HepG2 (cell line): ENCODE measurements at regions not wholly inside any gene's neighbourhood (a gene's known extent, or its start where the extent isn't known, plus 50 kb on each side); places are given as distances from the start of the nearest gene placed in this dataset.

Source experiments
- ATAC-seq: fragments of 200-7000 bp; cut with Tn5 transposase; 3 replicates; pipeline ENCODE4 v1.9.1; 2020; ENCODE audit warnings: mild to moderate bottlenecking, moderate library complexity
- BruUV-seq: library from RNA; stranded (reverse); fragments of 400-500 nt; replicated peaks from 2 replicates; lab custom pipeline; 2021; lab: Mats Ljungman, UMichigan
- CTCF ChIA-PET: fragments of 300-600 bp; formaldehyde crosslinking; extraction: SDS; loops from one replicate; lab custom pipeline; 2021; ENCODE audit warnings: low total read pairs, inconsistent platforms, low intra/inter-chr PET ratio; lab: Yijun Ruan, JAX
- POLR2A ChIA-PET: fragments of 350-600 bp; sonication (Branson Sonifier 250); formaldehyde crosslinking; loops from one replicate; lab custom pipeline; 2020; ENCODE audit warnings: antibody characterized with exemption, inconsistent platforms; lab: Yijun Ruan, JAX
- DNase-seq: peaks from one replicate; pipeline ENCODE4 v3.0.0-alpha.2; 2015; ENCODE audit warnings: low spot score
- FAIRE-seq: peaks from 3 replicates; lab custom pipeline; 2011; peaks lifted over from hg19 to GRCh38; lab: Jason Lieb, UNC
- H2AFZ ChIP-seq: one replicate; pipeline ENCODE4 v1.6.1; 2011; ENCODE audit warnings: low read length, inconsistent platforms
- H3K27ac ChIP-seq: fragments of 300-600 bp; 3 replicates; pipeline ENCODE4 v1.8.0; 2011; ENCODE audit warnings: mixed run types, mild to moderate bottlenecking, mixed read lengths, low read length, inconsistent platforms; ENCODE audit not compliant: insufficient read depth; ENCODE audit errors: extremely low read length
- H3K27me3 ChIP-seq, 2 experiments: fragments of 200-600 bp in 1 of 2; 2 replicates in 1 of 2; 3 replicates in 1 of 2; pipeline versions ENCODE4 v1.6.0 to v1.8.0; 2011; ENCODE audit warnings: low read length in 2 of 2, mild to moderate bottlenecking in 2 of 2, moderate library complexity in 2 of 2, inconsistent platforms in 1 of 2; ENCODE audit not compliant: insufficient read depth in 2 of 2, control insufficient read depth in 1 of 2
- H3K36me3 ChIP-seq, 2 experiments: fragments of 200-600 bp in 1 of 2; replicated peaks in 1 of 2; 2 replicates in 1 of 2; 3 replicates in 1 of 2; pipeline versions ENCODE4 v1.5.1 to v1.8.0; 2011; ENCODE audit warnings: low read length in 2 of 2, inconsistent platforms in 1 of 2; ENCODE audit not compliant: insufficient read depth in 2 of 2, control insufficient read depth in 1 of 2
- H3K4me1 ChIP-seq: 2 replicates; pipeline ENCODE4 v1.5.1; 2012; ENCODE audit warnings: low read length, inconsistent platforms; ENCODE audit not compliant: insufficient read depth
- H3K4me2 ChIP-seq: 2 replicates; pipeline ENCODE4 v1.6.0; 2011; ENCODE audit warnings: low read depth, low read length, inconsistent platforms
- H3K4me3 ChIP-seq, 3 experiments: fragments of 200-600 bp in 1 of 3; sonication (generic), shearing (Covaris generic) in 1 of 3; replicated peaks in 1 of 3; 2 replicates each; pipeline ENCODE4 v1.5.1; 2011 to 2016; ENCODE audit warnings: low read length in 3 of 3, inconsistent platforms in 2 of 3, low read depth in 2 of 3, mild to moderate bottlenecking in 2 of 3, control low read depth in 1 of 3, mixed read lengths in 1 of 3; ENCODE audit not compliant: insufficient read depth in 1 of 3
- H3K79me2 ChIP-seq: one replicate; pipeline ENCODE4 v1.6.1; 2011; ENCODE audit warnings: low read length, inconsistent platforms; ENCODE audit not compliant: insufficient read depth
- H3K9ac ChIP-seq: 2 replicates; pipeline ENCODE4 v1.6.0; 2011; ENCODE audit warnings: mild to moderate bottlenecking, low read depth, low read length, inconsistent platforms; ENCODE audit not compliant: insufficient read depth
- H3K9me3 ChIP-seq: 2 replicates; pipeline ENCODE4 v1.5.1; 2012; ENCODE audit warnings: mild to moderate bottlenecking, low read length
- H4K20me1 ChIP-seq: 2 replicates; pipeline ENCODE4 v1.6.0; 2011; ENCODE audit warnings: inconsistent platforms, mild to moderate bottlenecking, low read length, moderate library complexity; ENCODE audit not compliant: insufficient read depth
- NCOA1 ChIP-seq: sonication (generic); formaldehyde crosslinking; IDR thresholded peaks from 2 replicates; pipeline ENCODE4 v1.9.0; 2021; ENCODE audit warnings: missing genetic modification reagents
- NRL ChIP-seq: sonication (generic); formaldehyde crosslinking; IDR thresholded peaks from 2 replicates; pipeline ENCODE4 v1.5.0; 2020; ENCODE audit warnings: missing genetic modification reagents, mild to moderate bottlenecking, moderate library complexity, borderline replicate concordance
- PRPF4 ChIP-seq: fragments of 200-400 bp; formaldehyde crosslinking; IDR thresholded peaks from 2 replicates; pipeline ENCODE4 v1.6.1; 2016; ENCODE audit warnings: low read length, low read depth; ENCODE audit not compliant: poor library complexity, severe bottlenecking
- RARA ChIP-seq: IDR thresholded peaks from 2 replicates; pipeline ENCODE4 v1.6.1; 2016; ENCODE audit warnings: missing genetic modification reagents, missing compliant biosample characterization
- RBM22 ChIP-seq: fragments of 200-400 bp; formaldehyde crosslinking; optimal IDR thresholded peaks from 2 replicates; pipeline ENCODE3; 2017; ENCODE audit warnings: mild to moderate bottlenecking, low read length, moderate library complexity
- SCMH1 ChIP-seq: sonication (generic); formaldehyde crosslinking; IDR thresholded peaks from 2 replicates; pipeline ENCODE4 v1.9.0; 2021; ENCODE audit warnings: missing genetic modification reagents, mild to moderate bottlenecking, borderline replicate concordance
- SOX13 ChIP-seq, 3 experiments: fragments of 450-650 bp in 1 of 3; sonication (generic) in 1 of 3; formaldehyde crosslinking in 1 of 3; IDR thresholded peaks in 2 of 3; conservative IDR thresholded peaks in 1 of 3; 2 replicates each; pipeline versions ENCODE4 v1.5.0 to v1.6.1; 2016 to 2020; ENCODE audit warnings: antibody characterized with exemption in 1 of 3, mild to moderate bottlenecking in 1 of 3, missing compliant biosample characterization in 1 of 3, missing genetic modification reagents in 1 of 3, moderate library complexity in 1 of 3
- ZNF432 ChIP-seq: sonication (generic); formaldehyde crosslinking; IDR thresholded peaks from 2 replicates; pipeline ENCODE4 v1.5.0; 2020; ENCODE audit warnings: missing genetic modification reagents, mild to moderate bottlenecking, borderline replicate concordance
- ZNF678 ChIP-seq: sonication (generic); formaldehyde crosslinking; IDR thresholded peaks from 2 replicates; pipeline ENCODE4 v1.4.0; 2020; ENCODE audit warnings: mild to moderate bottlenecking, missing genetic modification reagents
- WGBS: methylation state at CpG from one replicate; pipeline ENCODE4 v1.1.6; 2017; ENCODE audit warnings: low lambda C conversion rate; 5-methylcytosine and 5-hydroxymethylcytosine counted together
- in situ Hi-C: cut with HindIII; loops from 2 replicates; pipeline ENCODE4 v1.10.0; 2017; ENCODE audit warnings: low pct_unique_long_range_greater_than_20kb; ENCODE audit not compliant: extremely low pct_ligation_motif_present
- intact Hi-C: fragments of 100-400 bp; cut with micrococcal nuclease; formaldehyde crosslinking; loops from one replicate; pipeline ENCODE4 v1.10.0; 2022; ENCODE audit not compliant: unreplicated experiment
- TF ChIP-seq, protein P1 (sequence below): sonication (generic); formaldehyde crosslinking; IDR thresholded peaks from 2 replicates; pipeline ENCODE4 v1.8.1; 2023; ENCODE audit warnings: missing genetic modification reagents, inconsistent platforms, borderline replicate concordance
- TF ChIP-seq, protein P2 (sequence below): sonication (generic); formaldehyde crosslinking; IDR thresholded peaks from 2 replicates; pipeline ENCODE4 v1.4.0; 2020; ENCODE audit warnings: mild to moderate bottlenecking, missing genetic modification reagents
- TF ChIP-seq, protein P3 (sequence below): sonication (generic); formaldehyde crosslinking; IDR thresholded peaks from 2 replicates; pipeline ENCODE4 v1.4.0; 2020; ENCODE audit warnings: mild to moderate bottlenecking, missing genetic modification reagents, borderline replicate concordance

DNA sequence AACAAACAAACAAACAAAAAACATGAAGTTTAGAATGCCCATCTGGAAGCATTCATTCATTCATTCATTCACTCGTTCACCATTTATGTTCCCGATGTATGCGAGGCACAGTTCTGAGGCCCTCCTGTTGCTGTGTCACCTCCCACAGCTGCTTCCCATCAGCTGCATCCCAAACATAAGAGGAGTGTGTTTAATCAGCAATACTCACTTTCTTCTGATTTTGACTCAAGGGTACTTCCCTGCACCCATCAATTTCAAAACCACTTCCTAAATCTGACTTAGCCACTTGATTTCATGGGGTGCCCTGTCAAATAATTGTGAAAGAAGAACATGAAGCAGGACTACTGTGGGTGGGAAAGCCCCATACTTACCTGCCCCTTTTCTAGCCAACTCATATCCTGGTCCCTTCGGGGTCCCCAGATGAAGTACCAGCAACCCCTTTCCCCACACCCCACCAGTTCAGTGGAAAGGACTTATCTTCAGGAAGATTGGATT, 128.0 kb upstream of the IL12B start (continued):
- TF ChIP-seq, protein P1, sequence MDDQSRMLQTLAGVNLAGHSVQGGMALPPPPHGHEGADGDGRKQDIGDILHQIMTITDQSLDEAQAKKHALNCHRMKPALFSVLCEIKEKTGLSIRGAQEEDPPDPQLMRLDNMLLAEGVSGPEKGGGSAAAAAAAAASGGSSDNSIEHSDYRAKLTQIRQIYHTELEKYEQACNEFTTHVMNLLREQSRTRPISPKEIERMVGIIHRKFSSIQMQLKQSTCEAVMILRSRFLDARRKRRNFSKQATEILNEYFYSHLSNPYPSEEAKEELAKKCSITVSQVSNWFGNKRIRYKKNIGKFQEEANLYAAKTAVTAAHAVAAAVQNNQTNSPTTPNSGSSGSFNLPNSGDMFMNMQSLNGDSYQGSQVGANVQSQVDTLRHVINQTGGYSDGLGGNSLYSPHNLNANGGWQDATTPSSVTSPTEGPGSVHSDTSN (CRISPR knock-in tag) = no peak
- TF ChIP-seq NRL = no peak
- TF ChIP-seq ZNF678 (CRISPR knock-in tag) = no peak
- TF ChIP-seq, all 625 proteins: peak for 0

DNA sequence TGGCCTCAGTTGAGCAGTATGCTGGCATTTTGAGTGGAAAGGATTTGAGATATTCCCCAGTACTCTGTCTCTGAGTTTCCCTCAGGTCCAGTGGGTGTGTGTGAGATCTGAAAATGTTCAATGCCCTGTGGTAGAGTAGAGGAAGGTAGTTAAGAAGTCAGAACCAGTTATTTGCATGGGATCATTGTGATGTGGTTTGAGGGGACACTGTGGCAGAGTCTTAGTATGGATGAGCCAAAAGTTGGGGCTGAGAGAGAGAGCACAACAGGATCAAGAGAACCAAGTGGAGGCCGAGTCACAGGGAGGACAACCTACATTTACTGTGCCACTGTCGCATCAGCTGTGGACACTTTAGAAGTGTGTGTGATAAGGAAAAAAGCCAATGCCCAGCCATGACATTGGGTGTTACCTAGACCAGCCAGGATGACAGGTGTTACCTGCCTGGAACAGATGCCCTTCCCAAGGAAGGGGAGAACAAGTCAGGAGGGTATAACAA, 128.9 kb upstream of the IL12B start:
- DNase-seq (no peak), FAIRE-seq (no peak), ATAC-seq (no peak)
- H3K4me2 ChIP-seq = no peak overlapping the region
- no peaks in the 10 kb centered on the region for H3K9me3 ChIP-seq
- WGBS = 5% methylated on average over 2 of the region's 2 CpGs
- no peak overlapping the region for H2AFZ ChIP-seq
- H3K27me3 ChIP-seq = no peaks in the 10 kb centered on the region
- no peaks in the 10 kb centered on the region; the same call in 1 of the 2 replicates for H4K20me1 ChIP-seq
- no peak overlapping the region for H3K4me3 ChIP-seq
- ChIA-PET CTCF (no interaction called here), POLR2A (no interaction called here)
- no peak overlapping the region for H3K9ac ChIP-seq
- no peak overlapping the region for H3K27ac ChIP-seq
- no TSS peak for BruUV-seq
- in situ Hi-C loops = no loop called here
- H3K4me1 ChIP-seq = peaks cover 14% of the 10 kb centered on the region
- TF ChIP-seq PRPF4 = no peak
- no peak for TF ChIP-seq SOX13 (IDR thresholded peaks at IDR 0.05)
- no peak for TF ChIP-seq SOX13 (CRISPR knock-in tag; conservative IDR thresholded peaks at IDR 0.05 in 1 of 2, IDR thresholded peaks at IDR 0.05 in 1 of 2)
- TF ChIP-seq, protein P2, sequence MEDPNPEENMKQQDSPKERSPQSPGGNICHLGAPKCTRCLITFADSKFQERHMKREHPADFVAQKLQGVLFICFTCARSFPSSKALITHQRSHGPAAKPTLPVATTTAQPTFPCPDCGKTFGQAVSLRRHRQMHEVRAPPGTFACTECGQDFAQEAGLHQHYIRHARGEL (CRISPR knock-in tag) = no peak
- TF ChIP-seq NCOA1 = no peak
- no peak for TF ChIP-seq RBM22
- TF ChIP-seq, protein P3, sequence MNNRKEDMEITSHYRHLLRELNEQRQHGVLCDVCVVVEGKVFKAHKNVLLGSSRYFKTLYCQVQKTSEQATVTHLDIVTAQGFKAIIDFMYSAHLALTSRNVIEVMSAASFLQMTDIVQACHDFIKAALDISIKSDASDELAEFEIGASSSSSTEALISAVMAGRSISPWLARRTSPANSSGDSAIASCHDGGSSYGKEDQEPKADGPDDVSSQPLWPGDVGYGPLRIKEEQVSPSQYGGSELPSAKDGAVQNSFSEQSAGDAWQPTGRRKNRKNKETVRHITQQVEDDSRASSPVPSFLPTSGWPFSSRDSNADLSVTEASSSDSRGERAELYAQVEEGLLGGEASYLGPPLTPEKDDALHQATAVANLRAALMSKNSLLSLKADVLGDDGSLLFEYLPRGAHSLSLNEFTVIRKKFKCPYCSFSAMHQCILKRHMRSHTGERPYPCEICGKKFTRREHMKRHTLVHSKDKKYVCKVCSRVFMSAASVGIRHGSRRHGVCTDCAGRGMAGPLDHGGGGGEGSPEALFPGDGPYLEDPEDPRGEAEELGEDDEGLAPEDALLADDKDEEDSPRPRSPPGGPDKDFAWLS (CRISPR knock-in tag) = no peak
- TF ChIP-seq SCMH1 (CRISPR knock-in tag) = no peak
- no peak for TF ChIP-seq ZNF432 (CRISPR knock-in tag)
- no peak for TF ChIP-seq RARA (CRISPR knock-in tag)
- no peaks in the 10 kb centered on the region for H3K79me2 ChIP-seq
- intact Hi-C loops = no loop called here
- H3K36me3 ChIP-seq = no peaks in the 10 kb centered on the region
